ENCODE measurements at regions not wholly inside any gene's neighbourhood (a gene's known extent, or its start where the extent isn't known, plus 50 kb on each side); places are given as distances from the start of the nearest gene placed in this dataset.

DNA sequence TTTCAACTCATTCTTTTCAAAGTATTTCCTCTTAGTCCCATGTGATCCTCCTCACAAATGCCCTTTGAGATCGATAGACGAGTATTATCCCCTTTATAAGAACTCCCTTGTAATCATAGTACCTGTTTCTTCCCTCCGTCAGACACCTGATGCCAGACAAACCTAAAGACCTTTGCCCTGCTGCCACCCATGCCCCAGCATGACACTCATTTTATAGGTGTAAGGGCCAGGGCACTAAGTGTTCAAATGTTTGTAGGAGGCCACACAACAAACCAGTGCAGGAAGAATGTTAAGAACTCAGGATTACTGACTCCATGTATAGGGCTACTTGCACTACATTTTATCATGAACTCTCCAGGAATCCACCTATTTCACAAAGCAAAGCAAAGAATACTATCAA is 115.6 kb upstream of the DIAPH2 start:
- TF ChIP-seq, protein P1, sequence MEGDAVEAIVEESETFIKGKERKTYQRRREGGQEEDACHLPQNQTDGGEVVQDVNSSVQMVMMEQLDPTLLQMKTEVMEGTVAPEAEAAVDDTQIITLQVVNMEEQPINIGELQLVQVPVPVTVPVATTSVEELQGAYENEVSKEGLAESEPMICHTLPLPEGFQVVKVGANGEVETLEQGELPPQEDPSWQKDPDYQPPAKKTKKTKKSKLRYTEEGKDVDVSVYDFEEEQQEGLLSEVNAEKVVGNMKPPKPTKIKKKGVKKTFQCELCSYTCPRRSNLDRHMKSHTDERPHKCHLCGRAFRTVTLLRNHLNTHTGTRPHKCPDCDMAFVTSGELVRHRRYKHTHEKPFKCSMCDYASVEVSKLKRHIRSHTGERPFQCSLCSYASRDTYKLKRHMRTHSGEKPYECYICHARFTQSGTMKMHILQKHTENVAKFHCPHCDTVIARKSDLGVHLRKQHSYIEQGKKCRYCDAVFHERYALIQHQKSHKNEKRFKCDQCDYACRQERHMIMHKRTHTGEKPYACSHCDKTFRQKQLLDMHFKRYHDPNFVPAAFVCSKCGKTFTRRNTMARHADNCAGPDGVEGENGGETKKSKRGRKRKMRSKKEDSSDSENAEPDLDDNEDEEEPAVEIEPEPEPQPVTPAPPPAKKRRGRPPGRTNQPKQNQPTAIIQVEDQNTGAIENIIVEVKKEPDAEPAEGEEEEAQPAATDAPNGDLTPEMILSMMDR (IDR thresholded peaks at IDR 0.05): no peak
- no peak for TF ChIP-seq TCF7L2 (IDR thresholded peaks at IDR 0.05; ENCODE audit: low read depth, low read length)
- no peak for TF ChIP-seq SIN3A (IDR thresholded peaks at IDR 0.05; ENCODE audit: borderline replicate concordance, insufficient read depth, low read depth, low read length)
- no peaks in the 10 kb centered on the region for H3K9me3 ChIP-seq (ENCODE audit: control insufficient read depth, insufficient read depth, low read depth, low read length)
- no peaks in the 10 kb centered on the region for H3K4me1 ChIP-seq (ENCODE audit: control insufficient read depth, insufficient read depth, low read length)
- intact Hi-C loops (cut with micrococcal nuclease; ENCODE audit: unreplicated experiment) (no loop called here), in situ Hi-C loops (cut with HindIII; ENCODE audit: low pct_unique_long_range_greater_than_20kb, low sequenced_read_pairs) (no loop called here)
- no peaks in the 10 kb centered on the region for H3K27me3 ChIP-seq (ENCODE audit: control insufficient read depth, insufficient read depth, low read length)
- H3K36me3 ChIP-seq (ENCODE audit: control insufficient read depth, insufficient read depth, low read length): no peaks in the 10 kb centered on the region
- ChIA-PET POLR2A (no interaction called here), CTCF (no interaction called here)
- no peak for DNase-seq (ENCODE audit: low read depth, low spot score)
- H3K27ac ChIP-seq (ENCODE audit: low read length): no peak overlapping the region
- BruUV-seq (replicated peaks): no TSS peak
- H3K4me3 ChIP-seq (ENCODE audit: low read depth in 2 of 2, low read length in 2 of 2): no peak overlapping the region
- ATAC-seq: no peak

- TF ChIP-seq TCF7L2 (IDR thresholded peaks at IDR 0.05; ENCODE audit: low read depth, low read length) (no peak), POLR2AphosphoS5 (IDR thresholded peaks at IDR 0.05; ENCODE audit: low read depth, low read length) (no peak), SIN3A (IDR thresholded peaks at IDR 0.05; ENCODE audit: borderline replicate concordance, insufficient read depth, low read depth, low read length) (no peak)
- TF ChIP-seq, protein P1 (IDR thresholded peaks at IDR 0.05): no peak
- TF ChIP-seq, protein P2, sequence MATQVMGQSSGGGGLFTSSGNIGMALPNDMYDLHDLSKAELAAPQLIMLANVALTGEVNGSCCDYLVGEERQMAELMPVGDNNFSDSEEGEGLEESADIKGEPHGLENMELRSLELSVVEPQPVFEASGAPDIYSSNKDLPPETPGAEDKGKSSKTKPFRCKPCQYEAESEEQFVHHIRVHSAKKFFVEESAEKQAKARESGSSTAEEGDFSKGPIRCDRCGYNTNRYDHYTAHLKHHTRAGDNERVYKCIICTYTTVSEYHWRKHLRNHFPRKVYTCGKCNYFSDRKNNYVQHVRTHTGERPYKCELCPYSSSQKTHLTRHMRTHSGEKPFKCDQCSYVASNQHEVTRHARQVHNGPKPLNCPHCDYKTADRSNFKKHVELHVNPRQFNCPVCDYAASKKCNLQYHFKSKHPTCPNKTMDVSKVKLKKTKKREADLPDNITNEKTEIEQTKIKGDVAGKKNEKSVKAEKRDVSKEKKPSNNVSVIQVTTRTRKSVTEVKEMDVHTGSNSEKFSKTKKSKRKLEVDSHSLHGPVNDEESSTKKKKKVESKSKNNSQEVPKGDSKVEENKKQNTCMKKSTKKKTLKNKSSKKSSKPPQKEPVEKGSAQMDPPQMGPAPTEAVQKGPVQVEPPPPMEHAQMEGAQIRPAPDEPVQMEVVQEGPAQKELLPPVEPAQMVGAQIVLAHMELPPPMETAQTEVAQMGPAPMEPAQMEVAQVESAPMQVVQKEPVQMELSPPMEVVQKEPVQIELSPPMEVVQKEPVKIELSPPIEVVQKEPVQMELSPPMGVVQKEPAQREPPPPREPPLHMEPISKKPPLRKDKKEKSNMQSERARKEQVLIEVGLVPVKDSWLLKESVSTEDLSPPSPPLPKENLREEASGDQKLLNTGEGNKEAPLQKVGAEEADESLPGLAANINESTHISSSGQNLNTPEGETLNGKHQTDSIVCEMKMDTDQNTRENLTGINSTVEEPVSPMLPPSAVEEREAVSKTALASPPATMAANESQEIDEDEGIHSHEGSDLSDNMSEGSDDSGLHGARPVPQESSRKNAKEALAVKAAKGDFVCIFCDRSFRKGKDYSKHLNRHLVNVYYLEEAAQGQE (IDR thresholded peaks at IDR 0.05; ENCODE audit: insufficient read depth in 1 of 2, low read depth in 2 of 2, low read length in 1 of 2): no peak
- CTCF ChIA-PET: no interaction called here
- in situ Hi-C loops (cut with HindIII; ENCODE audit: low pct_unique_long_range_greater_than_20kb, low sequenced_read_pairs) (no loop called here), intact Hi-C loops (cut with micrococcal nuclease; ENCODE audit: unreplicated experiment) (no loop called here)
- no peaks in the 10 kb centered on the region for H3K4me1 ChIP-seq (ENCODE audit: control insufficient read depth, insufficient read depth, low read length)
- no peaks in the 10 kb centered on the region for H3K36me3 ChIP-seq (ENCODE audit: control insufficient read depth, insufficient read depth, low read length)
- H3K27ac ChIP-seq (ENCODE audit: low read length): no peak overlapping the region
- H3K4me3 ChIP-seq (ENCODE audit: low read depth in 2 of 2, low read length in 2 of 2): no peak overlapping the region
- DNase-seq (ENCODE audit: low read depth, low spot score): no peak
- no peaks in the 10 kb centered on the region for H3K27me3 ChIP-seq (ENCODE audit: control insufficient read depth, insufficient read depth, low read length)
- no peaks in the 10 kb centered on the region for H3K9me3 ChIP-seq (ENCODE audit: control insufficient read depth, insufficient read depth, low read depth, low read length)
- BruUV-seq (replicated peaks): no TSS peak
- ATAC-seq: no peak
- POLR2A ChIA-PET: no interaction called here
These were observed 109.6 kb upstream of the DIAPH2 start for GRCh38 chrX:96575011-96575410.

DNA sequence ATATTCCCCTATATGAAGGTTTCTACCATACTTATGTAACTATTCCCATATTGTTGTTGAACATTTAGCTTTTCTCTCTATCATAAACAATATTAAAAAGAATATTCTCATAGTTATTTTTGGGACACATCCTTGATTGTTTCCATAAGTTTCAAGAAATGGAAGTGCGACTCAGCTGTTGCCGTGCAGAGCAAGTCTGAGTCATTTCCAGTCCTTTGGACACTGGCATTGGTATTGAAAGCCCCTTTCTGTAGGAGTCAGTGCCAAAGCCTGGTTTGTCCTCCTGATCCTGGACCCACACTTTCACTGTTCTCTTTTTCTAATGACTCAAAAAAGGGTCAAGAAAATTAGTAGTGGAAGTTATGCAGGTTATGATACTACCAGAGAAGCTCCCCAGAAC is 108.3 kb upstream of the DIAPH2 start:
- CTCF ChIA-PET: no interaction called here
- in situ Hi-C loops (cut with HindIII; ENCODE audit: low pct_unique_long_range_greater_than_20kb, low sequenced_read_pairs): no loop called here

More for the DNA sequence above, 108.3 kb upstream of the DIAPH2 start:
- H3K4me3 ChIP-seq (ENCODE audit: low read depth in 2 of 2, low read length in 2 of 2): no peak overlapping the region
- no peak for ATAC-seq
- no peaks in the 10 kb centered on the region for H3K4me1 ChIP-seq (ENCODE audit: control insufficient read depth, insufficient read depth, low read length)
- H3K36me3 ChIP-seq (ENCODE audit: control insufficient read depth, insufficient read depth, low read length): no peaks in the 10 kb centered on the region
- DNase-seq (ENCODE audit: low read depth, low spot score): no peak
- intact Hi-C loops (cut with micrococcal nuclease; ENCODE audit: unreplicated experiment): no loop called here
- TF ChIP-seq TCF7L2 (IDR thresholded peaks at IDR 0.05; ENCODE audit: low read depth, low read length) (no peak), SIN3A (IDR thresholded peaks at IDR 0.05; ENCODE audit: borderline replicate concordance, insufficient read depth, low read depth, low read length) (no peak), POLR2AphosphoS5 (IDR thresholded peaks at IDR 0.05; ENCODE audit: low read depth, low read length) (no peak)
- TF ChIP-seq, protein P2 (IDR thresholded peaks at IDR 0.05; ENCODE audit: insufficient read depth in 1 of 2, low read depth in 2 of 2, low read length in 1 of 2): no peak
- TF ChIP-seq, protein P1 (IDR thresholded peaks at IDR 0.05): no peak
- no peaks in the 10 kb centered on the region for H3K9me3 ChIP-seq (ENCODE audit: control insufficient read depth, insufficient read depth, low read depth, low read length)
- no TSS peak for BruUV-seq (replicated peaks)
- POLR2A ChIA-PET: no interaction called here
- H3K27ac ChIP-seq (ENCODE audit: low read length): no peak overlapping the region
- H3K27me3 ChIP-seq (ENCODE audit: control insufficient read depth, insufficient read depth, low read length): no peaks in the 10 kb centered on the region

Data from Panc1 (cell line).